ENCODE measurements at regions not wholly inside any gene's neighbourhood (a gene's known extent, or its start where the extent isn't known, plus 50 kb on each side); places are given as distances from the start of the nearest gene placed in this dataset.

DNA sequence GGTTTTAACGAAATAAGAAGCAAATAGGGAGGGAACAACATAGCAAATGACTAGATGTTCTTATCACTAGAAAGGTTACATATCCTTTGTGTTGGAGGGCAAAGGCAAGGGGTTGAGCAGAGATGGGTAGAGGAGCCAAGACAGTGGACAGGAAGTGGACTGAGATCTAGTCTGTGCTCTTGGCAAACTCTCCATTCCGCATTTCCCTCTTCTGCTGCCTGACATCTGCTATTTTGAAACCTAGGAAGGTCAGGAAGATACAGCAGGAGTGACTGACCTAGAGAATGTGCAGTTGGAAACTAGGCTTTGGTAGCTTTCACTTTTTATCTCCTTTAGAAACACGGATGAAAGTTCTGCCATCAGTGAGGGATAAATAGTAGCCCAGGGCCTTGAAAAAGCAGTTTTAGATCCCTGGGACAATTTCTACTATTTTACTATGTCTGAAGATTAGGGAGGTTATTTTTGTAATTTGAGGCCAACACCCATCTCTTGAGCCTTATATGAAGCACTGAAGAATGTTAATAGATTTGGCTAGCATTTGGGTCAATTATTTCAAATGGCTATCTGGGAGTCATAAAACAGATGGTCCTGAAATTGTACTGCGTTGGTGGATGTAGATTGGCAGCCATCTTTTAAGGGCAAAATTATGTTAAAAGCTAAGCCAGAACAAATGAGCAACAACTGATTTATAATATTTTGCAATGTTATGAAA lies 410.3 kb downstream of the PCNX1 start:
- no peak overlapping the region for H3K4me3 Mint-ChIP-seq
- peaks cover 7% of the 10 kb centered on the region for H3K27me3 Mint-ChIP-seq (ENCODE audit: insufficient read depth)
- intact Hi-C loops (cut with micrococcal nuclease): no loop called here
- peak overlapping the region; percentile 11 for H3K27ac Mint-ChIP-seq
- H3K9me3 Mint-ChIP-seq: peaks cover 8% of the 10 kb centered on the region
- peaks cover 32% of the 10 kb centered on the region for H3K4me1 Mint-ChIP-seq (ENCODE audit: low read depth)
- DNase-seq (ENCODE audit: low spot score): no peak
- H3K36me3 Mint-ChIP-seq (ENCODE audit: low read depth): peaks cover 4% of the 10 kb centered on the region

DNA sequence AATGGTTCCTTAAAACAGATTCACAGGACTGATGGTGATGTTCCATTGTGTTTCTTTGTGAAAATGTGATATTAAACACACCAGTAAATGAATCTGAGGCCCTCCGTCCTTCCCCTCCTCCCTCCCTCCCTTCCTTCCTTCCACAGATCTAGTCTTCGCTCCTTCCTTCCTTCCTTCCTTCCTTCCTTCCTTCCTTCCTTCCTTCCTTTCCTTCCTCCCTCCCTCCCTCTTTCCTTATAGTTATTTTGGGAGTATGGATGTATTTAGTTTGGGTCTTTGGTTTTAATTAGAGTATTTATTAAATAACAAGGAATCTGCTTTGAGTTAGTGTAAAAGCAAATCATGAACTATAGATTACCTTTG lies 410.8 kb downstream of the PCNX1 start:
- DNase-seq (ENCODE audit: low spot score): no peak
- intact Hi-C loops (cut with micrococcal nuclease): no loop called here
- Mint-ChIP-seq H3K36me3 (ENCODE audit: low read depth) (peaks cover 6% of the 10 kb centered on the region), H3K4me3 (no peak overlapping the region), H3K9me3 (peaks cover 7% of the 10 kb centered on the region), H3K27ac (no peak overlapping the region), H3K27me3 (ENCODE audit: insufficient read depth) (peaks cover 4% of the 10 kb centered on the region), H3K4me1 (ENCODE audit: low read depth) (peaks cover 38% of the 10 kb centered on the region)

- H3K27ac Mint-ChIP-seq: peak overlapping the region; percentile 97
- peaks cover 54% of the 10 kb centered on the region for H3K4me1 Mint-ChIP-seq (ENCODE audit: low read depth)
- peaks cover 4% of the 10 kb centered on the region for H3K27me3 Mint-ChIP-seq (ENCODE audit: insufficient read depth)
- no peaks in the 10 kb centered on the region for H3K9me3 Mint-ChIP-seq
- H3K4me3 Mint-ChIP-seq: peak overlapping the region; percentile 78
- peaks cover 13% of the 10 kb centered on the region for H3K36me3 Mint-ChIP-seq (ENCODE audit: low read depth)
- intact Hi-C loops (cut with micrococcal nuclease): loop anchor here (1.0 to 10.0 kb wide), 12 partner anchors 13 to 1155 kb away; no protein-coding TSS in a partner anchor
- no peak for DNase-seq (ENCODE audit: low spot score)
Observed at GRCh38 chr14:71319666-71320065, 412.4 kb downstream of the PCNX1 start.

GRCh38 chr14:71320107-71320733 lies 413.0 kb downstream of the PCNX1 start, which contains the start of gene SIPA1L1:
SIPA1L1 (plus strand) TSS chr14:71320476.
- Mint-ChIP-seq H3K27ac (peak within 1 kb of the TSS; percentile 97), H3K4me1 (ENCODE audit: low read depth) (peaks cover 54% of the 10 kb centered on the region), H3K4me3 (peak within 1 kb of the TSS; percentile 94), H3K27me3 (ENCODE audit: insufficient read depth) (peaks cover 2% of the 10 kb centered on the region), H3K36me3 (ENCODE audit: low read depth) (peaks cover 16% of the 10 kb centered on the region), H3K9me3 (no peaks in the 10 kb centered on the region)
- DNase-seq (ENCODE audit: low spot score): peak; percentile 98
- intact Hi-C loops (cut with micrococcal nuclease): loop anchor here (1.0 to 10.0 kb wide), 12 partner anchors 12 to 1155 kb away; no protein-coding TSS in a partner anchor

GRCh38 chr14:71320734-71321573 lies 413.7 kb downstream of the PCNX1 start:
- Mint-ChIP-seq H3K4me3 (peak overlapping the region; percentile 94), H3K36me3 (ENCODE audit: low read depth) (peaks cover 19% of the 10 kb centered on the region), H3K4me1 (ENCODE audit: low read depth) (peaks cover 61% of the 10 kb centered on the region), H3K27ac (peak overlapping the region; percentile 97), H3K27me3 (ENCODE audit: insufficient read depth) (no peaks in the 10 kb centered on the region), H3K9me3 (no peaks in the 10 kb centered on the region)
- intact Hi-C loops (cut with micrococcal nuclease): loop anchor here (1.0 to 10.0 kb wide), 12 partner anchors 11 to 1154 kb away; no protein-coding TSS in a partner anchor
- DNase-seq (ENCODE audit: low spot score): peak; percentile 69

DNA sequence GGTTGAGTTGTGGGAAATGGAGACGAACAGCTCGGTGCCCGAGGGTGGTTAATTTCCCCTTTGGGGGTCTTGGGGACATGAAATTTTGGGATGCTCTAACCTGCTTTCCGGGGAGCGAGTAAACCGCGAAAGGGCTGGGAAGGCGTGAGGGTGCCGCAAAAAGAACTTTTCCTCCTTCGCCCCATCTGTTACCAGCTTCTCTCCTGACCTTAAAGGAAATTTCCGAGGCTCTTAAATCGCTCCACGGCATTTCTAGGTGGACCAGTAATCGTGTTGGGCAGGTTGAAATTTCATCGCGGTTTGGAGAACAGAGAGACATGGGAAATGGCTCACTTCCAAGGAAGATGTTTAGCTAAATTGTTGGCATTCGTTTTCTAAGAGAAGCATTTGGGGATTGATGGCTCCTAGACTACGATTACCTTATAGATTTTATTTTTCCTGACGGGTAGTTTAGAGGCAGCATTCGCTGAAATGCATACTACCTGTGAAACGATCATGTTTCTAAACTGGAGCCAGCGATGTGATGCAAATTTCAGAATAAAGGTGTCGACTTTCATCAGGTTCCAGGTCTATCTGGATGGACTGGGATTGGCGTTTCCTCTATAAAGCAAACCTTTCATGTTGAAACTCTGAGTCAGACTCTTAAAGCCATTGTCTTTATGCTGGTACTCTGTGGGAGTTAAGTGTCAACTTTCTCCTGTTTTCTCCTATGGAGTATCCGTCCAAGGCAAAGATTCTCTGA lies 414.5 kb downstream of the PCNX1 start:
- peak overlapping the region; percentile 94 for H3K4me3 Mint-ChIP-seq
- peaks cover 19% of the 10 kb centered on the region for H3K36me3 Mint-ChIP-seq (ENCODE audit: low read depth)
- no peaks in the 10 kb centered on the region for H3K9me3 Mint-ChIP-seq
- no peaks in the 10 kb centered on the region for H3K27me3 Mint-ChIP-seq (ENCODE audit: insufficient read depth)
- intact Hi-C loops (cut with micrococcal nuclease): loop anchor here (1.0 to 10.0 kb wide), 8 partner anchors 82 to 1153 kb away; no protein-coding TSS in a partner anchor
- H3K27ac Mint-ChIP-seq: peak overlapping the region; percentile 91
- DNase-seq (ENCODE audit: low spot score): no peak
- H3K4me1 Mint-ChIP-seq (ENCODE audit: low read depth): peaks cover 66% of the 10 kb centered on the region

- Mint-ChIP-seq H3K36me3 (ENCODE audit: low read depth) (peaks cover 22% of the 10 kb centered on the region), H3K27me3 (ENCODE audit: insufficient read depth) (no peaks in the 10 kb centered on the region), H3K27ac (peak overlapping the region; percentile 67), H3K9me3 (no peaks in the 10 kb centered on the region), H3K4me1 (ENCODE audit: low read depth) (peaks cover 67% of the 10 kb centered on the region), H3K4me3 (peak overlapping the region; percentile 94)
- DNase-seq (ENCODE audit: low spot score): no peak
- intact Hi-C loops (cut with micrococcal nuclease): loop anchor here (1.0 to 10.0 kb wide), 6 partner anchors 81 to 1152 kb away; no protein-coding TSS in a partner anchor
Observed at GRCh38 chr14:71322655-71323250, 415.5 kb downstream of the PCNX1 start.

DNA sequence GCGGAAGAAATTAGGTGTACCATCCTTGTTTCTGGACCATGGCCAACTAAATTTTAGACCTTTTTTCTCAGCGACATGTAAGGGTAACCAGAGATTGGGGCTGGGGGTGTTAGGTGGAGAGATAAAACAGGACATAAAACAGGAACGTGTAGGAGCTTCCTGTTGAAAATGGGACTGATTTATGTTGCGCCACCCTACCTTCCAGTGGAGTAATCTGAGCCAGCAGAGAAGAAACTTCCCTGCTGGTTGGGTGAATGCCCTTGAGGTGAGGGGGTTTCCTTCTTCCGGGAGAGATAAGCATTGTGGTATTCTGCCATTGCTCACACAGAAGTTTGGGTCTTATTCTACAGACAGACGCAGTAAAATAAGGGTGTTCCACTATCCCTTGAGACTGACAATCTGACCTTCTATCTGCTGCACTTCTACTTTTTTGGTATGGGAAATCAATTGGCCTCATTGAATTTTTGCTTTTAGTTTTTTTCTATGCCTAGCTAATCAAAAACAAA lies 417.6 kb downstream of the PCNX1 start:
- H3K4me3 Mint-ChIP-seq: peak overlapping the region; percentile 62
- peak; percentile 59 for DNase-seq (ENCODE audit: low spot score)
- intact Hi-C loops (cut with micrococcal nuclease): loop anchor here (1.0 to 10.0 kb wide), 5 partner anchors 8 to 1150 kb away; no protein-coding TSS in a partner anchor
- peak overlapping the region; percentile 76 for H3K27ac Mint-ChIP-seq
- peaks cover 79% of the 10 kb centered on the region for H3K4me1 Mint-ChIP-seq (ENCODE audit: low read depth)
- H3K9me3 Mint-ChIP-seq: no peaks in the 10 kb centered on the region
- peaks cover 29% of the 10 kb centered on the region for H3K36me3 Mint-ChIP-seq (ENCODE audit: low read depth)
- H3K27me3 Mint-ChIP-seq (ENCODE audit: insufficient read depth): no peaks in the 10 kb centered on the region

- Mint-ChIP-seq H3K9me3 (no peaks in the 10 kb centered on the region), H3K4me3 (peak overlapping the region; percentile 40), H3K27me3 (ENCODE audit: insufficient read depth) (no peaks in the 10 kb centered on the region), H3K27ac (no peak overlapping the region), H3K4me1 (ENCODE audit: low read depth) (peaks cover 90% of the 10 kb centered on the region), H3K36me3 (ENCODE audit: low read depth) (peaks cover 42% of the 10 kb centered on the region)
- DNase-seq (ENCODE audit: low spot score): no peak
- intact Hi-C loops (cut with micrococcal nuclease): loop anchor here (10.0 kb wide), 2 partner anchors 397 to 1147 kb away; no protein-coding TSS in a partner anchor
Observed at GRCh38 chr14:71327691-71328090, 420.4 kb downstream of the PCNX1 start.

DNA sequence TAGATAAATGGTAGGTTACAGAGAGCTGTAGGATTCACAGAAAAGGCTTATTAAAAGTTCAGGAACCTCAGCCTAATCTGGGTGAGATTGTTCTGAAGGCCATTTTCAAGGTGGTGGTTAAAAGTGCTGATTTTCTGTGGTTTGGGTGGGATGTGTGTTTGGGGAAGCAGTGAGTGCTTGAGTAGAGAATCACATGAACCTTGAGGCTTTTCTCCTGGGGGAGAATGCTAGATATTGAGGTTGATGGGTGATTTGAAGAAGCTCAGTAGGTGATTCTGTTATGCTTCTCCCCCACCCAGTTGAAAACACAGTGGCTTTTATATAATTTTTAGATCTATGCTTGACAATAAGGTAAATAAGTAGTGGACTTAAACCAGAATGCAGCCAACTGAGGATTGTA lies 420.9 kb downstream of the PCNX1 start:
- DNase-seq (ENCODE audit: low spot score): no peak
- H3K27me3 Mint-ChIP-seq (ENCODE audit: insufficient read depth): no peaks in the 10 kb centered on the region
- peaks cover 39% of the 10 kb centered on the region for H3K36me3 Mint-ChIP-seq (ENCODE audit: low read depth)
- H3K4me1 Mint-ChIP-seq (ENCODE audit: low read depth): peaks cover 88% of the 10 kb centered on the region
- H3K27ac Mint-ChIP-seq: peak overlapping the region; percentile 11
- H3K9me3 Mint-ChIP-seq: no peaks in the 10 kb centered on the region
- peak overlapping the region; percentile 9 for H3K4me3 Mint-ChIP-seq
- intact Hi-C loops (cut with micrococcal nuclease): loop anchor here (10.0 kb wide), 2 partner anchors 397 to 1147 kb away; no protein-coding TSS in a partner anchor

GRCh38 chr14:71328954-71329353 lies 421.7 kb downstream of the PCNX1 start:
- Mint-ChIP-seq H3K4me3 (no peak overlapping the region), H3K27me3 (ENCODE audit: insufficient read depth) (no peaks in the 10 kb centered on the region), H3K9me3 (peaks cover 7% of the 10 kb centered on the region), H3K27ac (peak overlapping the region; percentile 8), H3K4me1 (ENCODE audit: low read depth) (peaks cover 88% of the 10 kb centered on the region), H3K36me3 (ENCODE audit: low read depth) (peaks cover 40% of the 10 kb centered on the region)
- intact Hi-C loops (cut with micrococcal nuclease): loop anchor here (10.0 kb wide), 2 partner anchors 396 to 1146 kb away; no protein-coding TSS in a partner anchor
- DNase-seq (ENCODE audit: low spot score): no peak

Data from activated T-helper 1 cell treated with anti-CD3 and anti-CD28 coated beads, Interleukin-12 subunit alpha, Interleukin-12 subunit beta, Interleukin-2, Interleukin-4 antibody, amounts not matched to agents 30 ng/mL and 10 ng/mL and 1 ng/mL, durations not matched to agents 14 hours and 24 hours and 36 hours (primary cell).